Left forelimb (tissue), 1 donor: ENCODE measurements at regions not wholly inside any gene's neighbourhood (a gene's known extent, or its start where the extent isn't known, plus 50 kb on each side); places are given as distances from the start of the nearest gene placed in this dataset.
"Not testable (repeated sequence)": the region's sequence is repeated elsewhere in the genome, so short reads cannot be mapped to it uniquely, and the experiment has no call there.

ENCODE experiments used
- DNase-seq: peaks from one replicate; pipeline ENCODE4 v3.0.0-alpha.2; 2018; ENCODE audit warnings: low spot score

DNA sequence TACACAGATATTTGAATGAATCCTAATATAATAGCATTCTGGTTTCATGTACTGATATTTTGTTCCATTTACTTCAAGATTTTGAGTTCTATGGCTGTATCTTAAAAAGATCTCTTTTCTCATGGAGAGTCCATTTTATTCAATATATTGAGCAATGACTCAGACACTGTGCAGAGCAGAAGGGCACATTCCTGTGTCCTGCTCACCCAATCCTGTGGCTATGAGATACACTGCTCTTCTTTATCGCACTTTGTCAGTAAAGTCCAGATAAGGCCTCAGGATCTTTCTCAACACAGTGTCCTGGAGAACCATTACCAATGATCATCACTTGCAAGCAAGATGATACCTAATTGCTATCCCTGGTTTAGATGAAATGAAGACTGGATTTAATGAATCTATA lies 155.0 kb downstream of the CYSLTR2 start:
- DNase-seq = no peak

DNA sequence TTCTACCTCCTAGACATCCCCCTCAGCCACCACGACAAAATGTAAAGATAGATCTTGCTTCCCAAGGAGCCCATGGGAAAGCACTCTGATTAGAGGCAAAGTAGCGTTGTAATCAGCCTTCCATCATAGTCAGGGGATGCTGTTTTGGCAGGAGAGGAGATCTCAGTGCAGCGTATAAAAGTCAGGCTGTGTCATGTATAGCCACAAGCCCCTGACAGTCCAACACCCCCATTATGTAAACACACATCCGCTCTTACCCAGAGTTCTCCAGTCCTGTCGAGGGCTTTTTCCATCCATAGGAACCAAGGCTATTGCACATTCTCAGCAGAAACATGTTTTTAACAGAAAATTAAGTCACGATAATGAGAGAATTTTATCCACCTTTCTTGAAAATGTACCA lies 156.3 kb downstream of the CYSLTR2 start:
- no peak for DNase-seq

DNA sequence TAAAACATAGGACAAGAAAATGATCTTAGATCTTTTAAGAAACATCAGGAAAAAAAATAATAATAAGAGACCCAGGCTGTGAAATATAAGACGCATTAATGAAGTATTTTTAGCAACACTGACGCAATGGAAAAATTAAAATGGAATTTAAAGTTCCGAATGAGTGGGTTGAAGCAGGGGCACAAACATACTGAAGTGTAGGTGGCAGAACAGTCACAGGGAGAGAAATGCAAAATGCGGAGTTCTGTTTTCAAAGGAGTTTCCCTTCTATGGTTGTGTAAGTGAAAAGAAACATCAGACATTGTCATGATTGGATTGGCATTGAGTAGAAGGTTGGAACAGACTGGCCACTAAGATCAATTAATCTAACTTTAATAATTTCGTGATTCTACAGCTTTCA lies 159.8 kb downstream of the CYSLTR2 start:
- no peak for DNase-seq

DNA sequence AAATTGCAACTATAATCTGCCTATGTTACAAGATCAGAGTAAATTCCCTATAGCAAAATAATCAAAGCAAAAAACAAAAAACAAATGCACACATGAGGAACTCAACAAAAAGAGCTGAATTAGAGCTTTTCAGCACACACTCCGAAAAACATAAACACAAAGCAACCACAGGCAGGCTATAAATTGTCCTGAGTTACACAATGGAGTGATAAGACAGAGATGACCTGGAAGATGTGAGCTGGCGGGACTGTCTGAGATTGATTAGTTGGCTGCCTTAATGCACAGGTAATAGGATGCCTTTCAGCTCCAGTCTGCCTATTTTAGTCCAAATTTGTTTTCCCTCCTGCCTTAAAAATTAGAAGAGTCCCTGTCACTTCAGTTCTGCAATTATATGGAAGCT lies 159.0 kb upstream of the FNDC3A start:
- no peak for DNase-seq

DNA sequence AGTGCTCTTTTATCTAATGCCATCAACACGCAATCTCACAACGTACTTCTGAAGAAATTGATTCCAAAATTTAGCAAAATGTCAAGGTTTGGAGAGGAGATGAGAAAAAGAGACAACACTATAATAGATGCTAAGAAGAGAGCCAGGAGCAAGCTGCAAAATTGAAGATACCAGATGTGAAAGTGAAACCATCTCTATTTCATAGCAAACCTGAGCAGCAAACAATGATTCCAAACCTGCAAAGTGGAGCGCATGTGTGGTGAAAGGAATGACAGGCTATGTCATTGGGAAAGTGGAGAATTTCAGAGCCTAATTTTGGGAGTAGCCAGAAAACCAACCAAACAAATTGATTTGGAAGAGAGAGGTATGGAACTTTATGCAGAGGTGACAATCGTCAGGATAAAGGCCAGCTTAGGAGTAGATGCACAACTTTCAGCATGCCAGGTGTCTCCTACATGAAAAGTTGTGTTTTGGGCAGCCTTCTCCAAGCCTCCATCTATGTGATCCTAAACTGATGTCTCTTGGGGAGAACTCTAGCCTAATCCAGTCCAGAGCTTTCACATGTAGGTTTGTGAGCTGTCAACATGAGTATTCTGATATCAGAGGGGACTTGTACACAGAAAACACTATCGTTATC lies 158.4 kb upstream of the FNDC3A start:
- DNase-seq = no peak

DNA sequence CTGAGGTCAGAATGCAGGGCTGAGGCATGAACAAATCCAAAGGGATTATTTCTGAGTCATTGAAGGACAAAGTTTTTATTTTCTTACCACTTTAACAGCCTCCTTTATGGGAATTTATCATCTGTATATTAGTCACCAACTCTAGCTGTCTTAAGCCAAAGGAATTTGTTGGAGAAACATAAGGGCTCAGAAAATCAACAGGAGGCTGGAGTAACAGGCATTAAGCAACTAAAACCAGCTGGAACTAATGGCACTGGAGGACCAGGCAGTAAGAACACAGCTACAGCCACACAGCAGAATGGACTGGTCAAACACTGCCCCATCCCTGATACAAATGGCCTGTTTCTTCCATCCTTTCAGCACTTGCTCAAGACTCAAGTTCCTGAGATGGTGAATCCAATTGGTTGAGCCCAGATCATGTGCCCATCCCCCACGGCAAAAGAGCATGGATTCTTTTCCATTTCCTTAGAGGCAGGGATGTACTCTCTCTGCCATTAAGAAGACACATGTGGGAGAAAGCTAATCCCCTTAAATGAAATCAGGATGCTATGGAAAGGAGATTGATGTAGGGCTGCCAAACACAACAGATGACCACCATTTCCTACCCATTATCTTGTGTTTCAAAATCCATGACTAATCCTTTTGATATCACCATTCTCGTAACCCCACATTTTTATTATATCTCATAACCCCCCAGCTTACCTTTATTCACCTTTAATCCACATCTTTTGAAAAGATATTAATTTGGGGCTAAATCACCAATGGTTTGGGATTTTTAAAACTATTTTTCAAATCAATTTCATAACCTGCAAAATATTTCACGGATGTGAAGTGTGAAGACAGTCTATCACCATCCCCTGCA lies 157.0 kb upstream of the FNDC3A start:
- no peak for DNase-seq

DNA sequence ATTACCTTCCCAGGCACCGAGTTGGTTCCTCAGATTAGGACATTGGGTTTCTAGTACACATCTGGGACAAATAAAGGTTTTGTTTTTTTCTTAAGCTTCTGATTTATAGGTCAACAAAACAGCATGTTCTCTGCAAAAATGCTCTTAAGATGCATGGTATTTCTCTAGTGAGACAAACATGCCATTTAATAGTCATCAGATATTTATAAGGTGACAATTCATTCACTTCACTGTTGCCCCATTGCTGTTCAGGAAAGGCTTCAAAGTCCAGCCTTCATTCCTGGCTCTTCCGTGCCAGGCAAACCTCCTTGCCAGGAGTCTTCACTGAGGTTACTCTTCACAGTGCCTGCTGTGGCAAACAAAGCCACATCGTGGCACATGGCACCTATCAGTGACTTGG lies 156.3 kb upstream of the FNDC3A start:
- no peak for DNase-seq

DNA sequence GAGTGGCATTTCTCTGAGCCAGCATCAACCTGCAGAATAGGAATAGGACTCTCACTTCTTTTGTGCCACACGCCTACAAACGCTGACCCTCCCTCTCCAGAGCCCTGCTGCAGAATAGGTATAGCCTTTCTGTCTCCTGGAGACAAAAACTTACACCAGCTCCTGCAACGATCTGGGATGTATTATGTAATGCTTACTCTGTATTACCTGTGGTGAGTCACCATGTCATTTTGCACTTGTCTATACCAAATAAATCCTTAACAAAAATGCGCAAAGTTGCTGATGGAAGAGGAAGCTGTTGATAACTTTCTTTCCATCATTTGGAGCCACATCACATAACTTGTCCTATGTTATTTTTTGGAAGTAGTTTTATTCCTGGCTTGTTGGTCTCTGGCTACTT lies 155.8 kb upstream of the FNDC3A start:
- no peak for DNase-seq

DNA sequence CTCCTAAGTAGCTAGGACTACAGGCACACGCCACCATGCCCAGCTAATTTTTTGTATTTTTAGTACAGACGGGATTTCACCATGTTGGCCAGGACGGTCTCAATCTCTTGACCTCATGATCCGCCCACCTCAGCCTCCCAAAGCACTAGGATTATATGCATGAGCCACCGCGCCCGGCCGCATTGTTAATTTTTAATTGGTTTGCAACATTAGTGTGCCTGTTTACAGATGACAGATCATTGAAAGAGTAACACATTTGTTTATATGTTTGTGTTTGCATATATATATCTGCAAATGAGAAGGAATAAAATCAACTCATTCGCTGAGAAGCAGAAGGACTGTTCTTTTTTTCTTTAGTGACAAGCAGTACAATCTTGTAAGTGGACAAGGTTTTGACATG lies 152.2 kb upstream of the FNDC3A start:
- DNase-seq = not testable (repeated sequence)

DNA sequence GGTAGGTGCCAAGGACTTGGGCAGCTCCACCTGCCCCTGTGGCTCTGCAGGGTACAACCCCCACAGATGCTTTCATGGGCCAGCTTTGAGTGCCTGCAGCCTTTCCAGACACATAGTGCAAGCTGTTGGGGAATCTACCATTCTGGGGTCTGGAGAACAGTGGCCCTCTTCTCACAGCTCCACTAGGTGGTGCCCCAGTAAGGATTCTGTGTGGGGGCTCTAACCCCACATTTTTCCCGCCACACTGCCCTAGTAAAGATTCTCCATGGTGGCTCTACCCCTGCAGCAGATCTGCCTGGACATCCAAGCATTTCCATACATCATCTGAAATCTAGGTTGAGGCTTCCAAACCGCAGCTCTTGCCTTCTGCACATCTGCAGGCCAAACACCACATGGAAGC lies 149.7 kb upstream of the FNDC3A start:
- no peak for DNase-seq

DNA sequence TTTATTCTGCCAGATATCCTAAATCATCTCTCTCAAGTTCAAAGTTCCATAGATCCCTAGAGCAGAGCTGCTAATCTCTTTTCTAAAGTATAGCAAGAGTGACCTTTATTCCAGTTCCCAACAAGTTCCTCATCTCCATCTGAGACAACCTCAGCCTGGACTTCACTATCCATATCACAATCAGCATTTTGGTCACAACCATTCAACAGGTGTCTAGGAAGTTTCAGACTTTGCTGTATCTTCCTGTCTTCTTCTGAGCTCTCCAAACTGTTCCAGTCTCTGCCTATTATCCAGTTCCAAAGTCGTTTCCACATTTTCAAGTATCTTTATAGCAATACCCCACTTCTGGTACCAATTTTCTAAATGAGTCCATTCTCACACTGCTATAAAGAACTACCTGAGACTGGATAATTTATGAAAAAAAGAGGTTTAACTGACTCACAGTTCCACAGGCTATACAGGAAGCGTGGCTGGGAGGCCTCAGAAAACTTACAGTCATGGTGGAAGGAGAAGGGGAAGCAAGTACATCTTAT lies 148.7 kb upstream of the FNDC3A start:
- not testable (repeated sequence) for DNase-seq

DNA sequence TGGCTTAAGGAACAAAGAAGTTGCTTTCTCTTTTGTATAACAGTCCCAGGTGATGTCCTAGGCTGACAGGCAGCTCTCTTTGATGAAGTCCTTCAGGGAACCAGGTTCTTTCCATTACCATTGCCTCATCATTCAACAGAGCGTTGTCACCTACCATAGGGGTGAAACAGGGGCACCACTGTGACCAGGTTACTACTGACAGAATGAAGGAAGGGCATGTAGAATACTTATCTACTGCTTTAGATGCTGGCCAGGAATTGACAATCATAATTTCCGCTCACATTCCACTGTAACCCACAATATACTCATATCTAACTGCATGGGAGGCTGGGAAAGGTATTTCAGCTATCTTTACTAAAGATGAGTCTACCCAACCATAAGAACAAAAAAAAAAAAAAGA lies 148.0 kb upstream of the FNDC3A start:
- no peak for DNase-seq

DNA sequence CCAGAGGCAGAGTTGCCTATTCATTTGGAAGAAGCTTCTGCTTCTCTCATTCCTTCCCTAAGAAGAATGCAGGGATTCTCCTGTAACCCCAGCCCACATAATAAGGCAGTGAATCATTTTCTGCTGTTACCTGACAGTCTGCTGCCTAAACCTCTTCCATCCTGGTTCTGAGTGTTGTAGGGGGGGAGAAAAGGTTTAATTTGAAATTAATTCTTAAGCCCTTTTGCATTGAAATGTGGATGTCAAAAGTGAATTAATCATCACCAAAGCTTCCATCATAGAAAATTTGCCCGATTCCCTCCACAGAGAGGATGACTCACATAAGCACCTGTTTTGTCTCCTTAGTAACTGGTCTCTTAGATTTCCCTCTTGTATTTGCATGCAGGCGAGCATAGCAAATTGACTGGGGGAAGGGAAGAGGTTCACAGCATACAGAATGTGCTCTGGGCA lies 146.7 kb upstream of the FNDC3A start:
- DNase-seq = no peak

DNA sequence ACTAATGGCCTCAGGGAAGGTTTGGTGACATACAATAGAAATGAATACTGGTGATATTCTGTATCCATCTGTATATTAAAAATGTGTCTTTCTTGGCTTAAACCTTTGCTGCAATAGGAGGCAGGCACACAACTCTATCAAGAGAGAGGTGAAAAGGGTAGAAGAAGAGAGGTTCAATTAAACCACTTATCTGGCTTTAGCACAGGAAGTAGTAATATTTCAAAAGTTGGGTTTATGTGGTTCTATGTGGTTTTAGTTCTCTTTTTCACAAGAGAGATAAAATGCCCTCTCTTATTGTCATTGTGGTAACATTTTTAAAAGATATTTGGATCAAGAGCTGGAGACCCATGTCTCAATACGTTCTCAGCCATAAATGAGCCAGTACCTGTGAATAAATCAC lies 146.2 kb upstream of the FNDC3A start:
- DNase-seq = no peak

DNA sequence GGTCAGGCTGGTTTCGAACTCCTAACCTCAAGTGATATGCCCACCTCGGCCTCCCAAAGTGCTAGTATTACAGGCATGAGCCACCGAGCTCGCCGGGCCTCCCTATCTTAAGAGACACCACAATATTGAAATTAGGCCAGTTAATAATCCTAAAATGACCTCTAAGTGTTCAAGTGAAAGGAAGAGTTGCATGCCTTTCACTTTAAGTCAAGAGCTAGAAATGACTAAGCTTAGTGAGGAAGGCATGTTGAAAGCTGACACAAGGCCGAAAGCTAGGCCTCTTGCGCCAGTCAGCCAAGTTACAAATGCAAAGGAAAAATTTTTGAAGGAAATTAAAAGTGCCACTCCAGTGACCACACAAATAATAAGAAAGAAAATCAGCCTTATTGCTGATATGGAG lies 144.5 kb upstream of the FNDC3A start:
- no peak for DNase-seq

DNA sequence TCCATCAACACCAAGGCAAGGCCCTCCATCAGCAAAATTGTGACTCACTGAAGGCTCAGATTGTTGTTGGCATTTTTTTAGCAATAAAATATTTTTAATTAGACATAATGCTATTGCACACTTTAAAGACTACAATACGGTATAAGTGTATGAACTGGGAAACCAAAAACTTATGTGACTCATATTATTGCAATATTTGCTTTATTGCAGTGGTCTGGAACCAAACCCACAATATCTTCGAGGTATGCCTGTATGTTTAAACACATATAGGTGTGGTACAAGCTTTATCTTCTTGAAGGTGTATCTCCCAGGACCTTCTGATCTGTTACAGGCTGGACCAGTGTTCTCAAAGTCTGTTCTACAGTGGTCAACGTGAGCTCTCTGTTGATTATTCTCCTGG lies 142.3 kb upstream of the FNDC3A start:
- DNase-seq = no peak

DNA sequence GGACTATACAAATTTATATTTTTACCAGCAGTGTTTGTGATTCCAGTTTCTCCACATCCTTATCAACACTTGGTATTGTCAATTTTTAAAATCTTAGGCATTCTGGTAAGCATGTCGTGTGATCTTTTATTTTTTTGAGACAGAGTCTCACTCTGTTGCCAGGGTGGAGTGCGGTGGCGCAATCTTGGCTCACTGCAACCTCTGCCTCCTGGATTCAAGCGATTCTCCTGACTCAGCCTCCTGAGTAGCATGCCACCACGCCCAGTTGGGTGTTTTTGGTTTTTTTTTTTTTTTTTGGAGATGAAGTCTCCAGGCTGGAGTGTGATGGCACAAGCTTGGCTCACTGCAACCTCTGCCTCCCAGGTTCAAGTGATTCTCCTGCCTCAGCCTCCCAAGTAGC lies 140.4 kb upstream of the FNDC3A start:
- not testable (repeated sequence) for DNase-seq

DNA sequence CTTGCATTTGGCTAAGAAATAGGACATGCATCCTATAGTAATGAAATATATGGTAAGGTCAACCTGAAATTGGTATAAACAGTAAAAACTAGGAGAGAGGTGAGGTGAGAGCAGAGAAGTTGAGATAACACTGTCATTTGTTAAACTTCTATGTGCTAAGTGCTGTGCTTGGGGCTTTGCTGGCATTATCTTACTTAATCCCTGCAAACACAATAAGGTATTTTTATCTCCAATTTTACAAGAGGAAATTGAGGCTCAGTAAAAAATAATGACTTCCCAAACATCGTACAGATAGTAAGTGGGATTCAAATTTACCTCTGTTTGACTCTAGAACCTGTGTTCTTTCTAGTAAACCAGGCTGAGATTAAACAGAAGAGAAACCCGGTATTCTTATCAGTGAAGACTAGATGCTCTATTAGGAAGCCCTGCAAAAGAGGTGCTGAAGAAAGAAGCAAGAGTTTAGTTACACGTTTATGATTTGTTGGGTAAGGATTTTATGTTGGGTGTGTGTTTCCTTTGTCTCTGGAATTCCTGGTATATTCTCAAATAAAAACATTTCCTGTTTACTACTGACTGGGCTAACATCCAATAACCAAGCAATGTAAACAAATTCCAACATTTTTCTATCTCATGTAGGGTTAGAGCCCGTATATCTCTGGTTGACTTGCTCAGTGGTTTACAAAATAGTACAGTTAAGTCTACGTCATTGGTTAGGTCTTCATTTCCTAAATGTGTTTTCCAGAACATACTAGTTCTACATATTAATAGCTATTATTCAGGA lies 137.3 kb upstream of the FNDC3A start:
- no peak for DNase-seq

DNA sequence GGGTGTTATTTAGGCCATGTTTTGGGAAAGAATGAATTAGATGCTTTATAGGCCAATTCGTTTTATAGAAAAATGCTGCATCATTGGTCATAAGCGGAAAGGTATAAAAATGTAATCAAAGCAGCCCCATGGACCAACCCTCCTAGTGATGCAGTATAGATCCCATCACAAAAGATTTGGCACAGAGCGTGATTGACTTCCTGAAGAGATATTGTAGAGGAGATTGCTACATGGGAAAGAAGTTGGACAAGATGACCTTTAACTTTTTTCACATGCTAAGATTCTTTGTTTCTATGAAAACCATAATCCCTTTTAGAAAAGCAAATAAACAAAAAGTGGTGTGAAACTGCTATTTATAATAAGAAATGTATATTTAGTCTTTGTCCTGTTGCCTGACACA lies 136.5 kb upstream of the FNDC3A start:
- DNase-seq = no peak

DNA sequence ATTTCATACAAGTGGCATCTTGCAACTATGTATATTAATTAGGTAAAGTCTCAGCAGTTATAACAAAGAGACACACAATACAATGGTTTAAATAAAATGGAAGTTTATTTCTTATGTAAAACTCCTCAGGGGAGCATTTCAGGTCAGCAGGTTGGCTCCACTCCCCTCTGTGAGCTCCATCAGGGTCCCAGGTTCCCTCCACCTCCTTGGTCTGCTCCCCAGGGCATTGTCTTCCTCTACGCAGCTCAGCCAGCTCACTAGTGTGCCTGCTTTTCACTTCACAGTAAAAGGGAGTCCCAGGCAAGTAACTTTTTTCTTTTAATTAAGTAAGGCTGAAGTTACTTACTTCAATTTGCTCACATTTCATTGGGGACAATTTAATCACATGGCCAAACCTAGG lies 135.3 kb upstream of the FNDC3A start:
- DNase-seq = no peak

DNA sequence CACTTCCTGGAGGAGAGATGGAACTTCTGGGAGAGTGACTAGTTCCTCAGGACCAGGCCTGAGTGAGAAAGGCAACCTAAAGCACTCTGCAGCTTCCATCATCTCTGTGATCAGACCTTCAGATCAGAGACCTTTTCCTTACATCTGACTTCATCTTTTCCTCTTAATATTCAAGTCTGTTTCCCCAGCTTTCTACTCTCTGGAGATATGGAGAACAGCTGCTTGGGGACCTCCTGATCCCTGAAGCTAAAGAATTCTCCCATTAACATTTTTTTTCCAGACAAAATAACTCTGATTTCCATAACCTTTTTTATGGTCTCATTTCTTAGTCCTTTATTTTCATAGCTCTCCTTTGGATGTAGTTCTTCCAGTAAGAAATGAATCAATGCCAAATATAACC lies 133.4 kb upstream of the FNDC3A start:
- no peak for DNase-seq

DNA sequence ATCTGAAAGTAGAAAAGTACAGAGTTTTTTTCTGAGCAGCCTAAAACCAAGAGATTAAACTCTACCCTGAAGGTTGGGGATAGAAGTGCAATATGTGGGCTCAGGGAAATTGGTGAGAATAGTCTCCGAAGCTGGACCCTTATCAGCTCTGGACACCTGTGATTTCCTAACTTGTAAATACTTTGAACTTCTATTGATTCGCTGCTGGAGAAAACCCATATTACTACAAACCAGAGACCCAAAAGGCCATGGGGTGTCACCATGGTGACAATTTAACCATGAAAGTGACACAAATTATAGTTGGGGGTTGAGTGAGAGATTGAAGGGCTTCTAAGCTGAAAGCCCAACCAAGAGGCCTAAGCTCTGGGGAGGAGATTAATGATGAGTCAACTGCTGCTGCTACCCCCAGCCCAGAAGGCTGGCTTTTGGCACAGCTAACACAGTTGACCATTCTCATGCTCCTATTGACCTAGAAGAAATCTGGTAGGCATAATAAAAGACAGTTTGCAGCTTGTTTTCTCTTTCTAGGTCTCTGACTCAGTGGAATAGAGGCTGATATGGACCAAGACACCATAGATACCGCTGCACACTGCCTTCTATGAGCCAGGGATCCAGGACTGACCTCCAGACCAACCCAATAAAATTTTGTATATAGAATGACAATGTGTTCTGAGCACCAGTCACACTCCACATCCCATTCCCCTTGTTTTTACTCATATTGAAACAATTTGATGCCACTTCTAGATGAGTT lies 131.9 kb upstream of the FNDC3A start:
- no peak for DNase-seq
